RKO (cell line): ENCODE measurements at regions not wholly inside any gene's neighbourhood (a gene's known extent, or its start where the extent isn't known, plus 50 kb on each side); places are given as distances from the start of the nearest gene placed in this dataset.
"Not testable (repeated sequence)": the region's sequence is repeated elsewhere in the genome, so short reads cannot be mapped to it uniquely, and the experiment has no call there.

Experiments used
- DNase-seq: peaks from one replicate; pipeline ENCODE4 v3.0.0-alpha.2; 2016; ENCODE audit warnings: low spot score

DNA sequence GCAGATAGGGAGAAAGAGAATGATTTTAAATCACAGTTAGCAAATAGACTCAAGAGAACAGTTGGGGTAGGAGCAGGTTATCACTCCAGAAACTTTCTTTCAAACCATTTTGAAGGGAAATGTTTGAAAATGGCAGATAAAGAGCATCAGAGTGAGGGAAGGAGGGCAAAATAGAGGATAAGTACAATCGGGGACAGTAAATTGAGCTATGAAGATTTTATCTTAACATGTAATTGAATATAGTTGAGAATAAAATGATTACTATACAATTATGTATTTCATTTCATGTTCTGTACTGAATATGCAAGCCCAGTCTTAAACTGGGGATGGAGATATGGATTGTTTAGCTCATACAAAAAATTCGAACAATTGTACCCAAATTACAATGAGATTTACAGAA is 54.0 kb downstream of the MAP10 start:
- no peak for DNase-seq

DNA sequence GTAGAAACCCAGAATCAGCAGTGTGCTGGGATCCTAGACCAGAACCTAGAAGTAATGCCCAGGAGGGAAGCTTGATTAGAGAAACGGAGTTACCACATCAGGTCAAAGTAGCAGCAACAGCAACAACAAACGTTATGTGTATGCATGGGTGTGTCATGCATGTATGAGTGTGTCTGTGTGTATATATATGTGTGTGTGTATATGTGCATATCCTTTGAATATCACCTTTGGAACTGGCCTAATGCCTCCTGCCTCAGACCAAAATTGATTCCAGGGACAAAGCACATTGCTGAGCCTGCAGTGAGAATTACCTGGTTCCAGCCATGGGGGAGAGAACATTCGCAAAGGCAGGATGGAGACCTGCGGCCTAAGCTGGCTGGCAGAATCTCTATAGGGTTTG is 55.9 kb downstream of the MAP10 start:
- no peak for DNase-seq

DNA sequence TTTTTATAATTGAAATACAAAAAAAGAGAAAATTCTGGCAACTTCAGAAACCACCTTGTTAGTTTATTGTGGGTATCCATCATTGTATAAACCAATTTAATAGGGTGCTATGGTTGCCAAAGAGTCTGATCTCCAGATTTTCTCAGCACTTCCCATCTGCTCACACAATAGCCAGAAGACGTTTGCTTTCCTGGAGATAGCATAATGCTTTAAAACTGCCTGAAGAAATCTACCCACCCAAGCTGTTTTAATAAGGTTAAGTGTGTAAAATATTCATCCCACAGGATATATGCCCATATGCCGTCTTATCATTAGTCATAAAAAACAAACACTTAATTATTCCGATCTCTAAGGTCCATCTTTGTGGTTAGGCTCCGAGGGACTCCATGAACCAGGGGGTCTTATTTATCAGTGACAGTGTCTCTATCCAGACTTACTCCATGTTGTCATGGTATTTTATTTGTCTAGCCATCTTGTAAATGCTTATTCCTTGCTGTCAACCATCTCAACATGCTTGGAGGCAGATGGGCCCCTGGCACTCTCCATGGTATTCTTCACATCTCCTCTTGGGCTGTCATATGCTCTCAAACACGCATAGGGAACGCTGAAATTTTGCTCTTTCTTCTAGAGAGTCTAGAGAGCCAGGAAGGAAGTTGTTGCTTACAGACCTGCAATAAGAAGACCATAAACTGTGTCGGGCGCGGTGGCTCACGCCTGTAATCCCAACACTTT is 58.5 kb downstream of the MAP10 start:
- no peak for DNase-seq

DNA sequence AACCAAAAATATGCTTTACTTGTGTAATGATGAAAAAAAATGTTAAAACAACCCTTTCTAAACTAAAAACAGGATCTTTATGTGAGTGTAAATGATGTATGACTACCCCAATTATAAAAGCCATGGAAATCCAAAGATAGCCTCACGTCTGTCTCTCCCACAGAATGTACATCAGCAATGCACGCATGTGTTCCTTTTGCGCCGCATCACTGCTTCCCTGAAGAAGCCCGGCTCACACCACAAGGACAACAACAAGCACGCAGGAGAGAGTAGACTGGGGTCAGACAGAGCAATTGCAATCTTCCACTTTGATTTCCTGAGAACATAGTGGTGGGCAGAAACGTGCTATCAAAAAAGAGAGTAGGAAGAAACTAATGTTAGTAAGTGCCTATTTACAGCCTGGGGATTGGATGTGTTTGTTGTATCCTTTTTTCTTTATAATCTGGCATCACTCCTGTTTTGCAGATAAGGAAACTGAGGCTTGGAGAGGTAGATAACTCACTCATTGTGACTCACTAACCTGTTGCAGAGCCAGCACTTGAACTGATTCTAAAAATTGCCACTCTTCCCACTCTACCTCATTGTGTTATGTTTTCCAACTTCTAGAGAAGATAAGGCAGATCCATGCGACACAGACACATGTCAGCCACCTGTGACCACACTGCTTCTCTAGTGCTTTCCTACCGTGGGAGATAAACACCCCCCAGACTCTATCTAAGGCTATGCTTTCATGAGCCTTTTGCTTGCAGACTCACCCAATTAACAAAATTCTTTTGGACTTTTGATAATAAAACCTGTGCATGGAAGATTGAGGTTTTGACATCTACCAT is 60.1 kb downstream of the MAP10 start:
- DNase-seq = no peak

DNA sequence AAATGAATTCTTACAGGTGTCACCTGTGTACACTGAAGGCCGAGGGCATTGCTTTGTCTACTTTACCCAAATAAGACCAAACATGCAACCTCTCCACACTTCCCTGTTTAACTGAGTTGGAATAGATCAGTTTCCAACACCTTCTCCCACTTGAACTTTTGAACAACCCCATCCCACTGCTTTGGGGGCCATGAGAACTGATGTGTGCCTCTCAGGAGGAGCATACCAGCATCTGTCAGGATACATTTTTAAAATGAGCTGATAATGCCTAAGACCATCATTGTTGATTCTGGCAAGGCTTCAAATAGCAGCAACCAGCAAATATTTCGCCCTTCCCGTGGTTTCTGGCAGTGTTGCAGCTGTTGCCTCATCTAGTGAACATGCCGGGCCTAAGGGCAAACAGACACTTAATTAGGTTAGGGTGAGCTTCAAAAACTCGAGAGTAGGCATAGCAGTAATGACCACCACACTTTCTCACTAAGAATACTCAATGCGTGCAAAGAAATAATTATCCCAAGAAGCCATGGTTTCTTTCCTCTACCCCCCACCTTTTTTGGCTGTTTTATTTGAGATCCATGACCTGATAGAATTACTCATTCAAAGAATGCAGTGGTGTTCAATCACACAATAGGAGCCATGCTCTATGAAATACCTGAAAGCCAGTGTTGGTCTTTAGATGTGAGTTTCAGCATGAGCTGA is 63.7 kb downstream of the MAP10 start:
- no peak for DNase-seq

DNA sequence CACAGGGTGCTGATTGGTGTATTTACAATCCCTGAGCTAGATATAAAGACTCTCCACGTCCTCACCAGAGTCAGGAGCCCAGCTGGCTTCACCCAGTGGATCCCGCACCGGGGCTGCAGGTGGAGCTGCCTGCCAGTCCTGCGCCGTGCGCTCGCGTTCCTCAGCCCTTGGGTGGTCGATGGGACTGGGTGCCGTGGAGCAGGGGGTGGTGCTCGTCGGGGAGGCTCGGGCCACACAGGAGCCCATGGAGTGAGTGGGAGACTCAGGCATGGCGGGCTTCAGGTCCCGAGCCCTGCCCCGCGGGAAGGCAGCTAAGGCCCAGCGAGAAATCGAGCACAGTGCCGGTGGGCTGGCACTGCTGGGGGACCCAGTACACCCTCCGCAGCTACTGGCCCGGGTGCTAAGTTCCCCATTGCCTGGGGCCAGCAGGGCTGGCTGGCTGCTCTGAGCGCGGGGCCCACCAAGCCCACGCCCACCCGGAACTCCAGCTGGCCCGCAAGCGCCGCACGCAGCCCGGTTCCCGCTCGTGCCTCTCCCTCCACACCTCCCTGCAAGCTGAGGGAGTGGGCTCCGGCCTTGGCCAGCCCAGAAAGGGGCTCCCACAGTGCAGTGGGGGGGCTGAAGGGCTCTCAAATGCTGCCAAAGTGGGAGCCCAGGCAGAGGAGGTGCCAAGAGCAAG is 66.2 kb downstream of the MAP10 start:
- not testable (repeated sequence) for DNase-seq

DNA sequence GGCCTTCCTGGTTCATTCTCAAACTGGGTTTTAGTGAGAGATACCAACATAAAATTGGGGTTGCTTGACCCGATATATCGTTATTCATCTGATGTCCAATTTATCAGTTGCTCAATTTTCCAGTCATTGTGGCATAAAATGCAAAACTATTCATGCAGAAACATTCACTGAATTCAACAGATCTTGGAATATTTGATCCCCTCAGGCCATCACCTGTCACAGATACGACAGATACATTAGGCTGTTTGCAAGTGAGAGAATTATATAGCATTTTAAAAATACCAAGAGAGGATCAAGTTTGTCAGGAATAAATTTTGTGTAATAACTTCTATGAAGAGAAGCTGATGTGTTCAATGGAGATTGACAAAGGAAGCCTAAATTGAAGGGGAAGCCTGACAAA is 67.1 kb downstream of the MAP10 start:
- DNase-seq = no peak

DNA sequence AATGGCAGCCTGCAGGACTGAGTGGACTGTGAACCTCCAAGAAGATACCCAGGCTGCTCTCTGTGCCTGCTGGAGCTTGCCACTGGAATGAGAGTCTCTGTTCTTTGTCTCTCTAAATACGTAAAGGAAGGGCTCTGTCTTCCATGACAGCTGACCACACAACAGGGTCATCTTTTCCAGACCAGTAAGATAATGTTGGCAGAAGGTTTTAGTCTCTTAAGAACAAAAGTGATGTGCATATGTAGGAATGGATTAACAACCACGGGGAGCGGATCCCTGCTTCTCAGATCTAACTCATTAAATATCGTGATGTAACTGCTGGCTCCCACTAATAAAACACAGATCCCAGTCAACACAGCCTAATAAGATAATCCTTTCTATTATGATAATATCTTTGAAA is 67.5 kb downstream of the MAP10 start:
- no peak for DNase-seq

DNA sequence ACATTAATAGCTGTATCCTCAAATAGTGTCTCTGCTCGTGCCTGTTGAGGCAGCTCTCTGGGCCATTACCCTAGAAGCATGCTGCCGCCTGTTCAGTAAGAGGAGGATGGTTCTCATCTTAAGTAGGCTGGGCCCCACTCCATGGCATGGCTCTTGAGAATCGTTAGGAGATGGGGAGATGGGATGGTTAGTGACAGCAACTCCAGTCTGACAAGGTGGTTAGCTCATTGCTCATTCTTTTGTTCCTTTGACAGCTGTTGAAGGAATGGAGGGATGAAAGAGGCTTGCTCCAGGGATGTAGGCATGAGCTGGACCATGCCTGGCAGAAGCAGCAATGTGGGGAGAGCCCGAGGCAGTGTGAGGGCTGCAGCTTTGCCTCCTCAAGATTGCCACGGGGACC is 68.2 kb downstream of the MAP10 start:
- no peak for DNase-seq

DNA sequence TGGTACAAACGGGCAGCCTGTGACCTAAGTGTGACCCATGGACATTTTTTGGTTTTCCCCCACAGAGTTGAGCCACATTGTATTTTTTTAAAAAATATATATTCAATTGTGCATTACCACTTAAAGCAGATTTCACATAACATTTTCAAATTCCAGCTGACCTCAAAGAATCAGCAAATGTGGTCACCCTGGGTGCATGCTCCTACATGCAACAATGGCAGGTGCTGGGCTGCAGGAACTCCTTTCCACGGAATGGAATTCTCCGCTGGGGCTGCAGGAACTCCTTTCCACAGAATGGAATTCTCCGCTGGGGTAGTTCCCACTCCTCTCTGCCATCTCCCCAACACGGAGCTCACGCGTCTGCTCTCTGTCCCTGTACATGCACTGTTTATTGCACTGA is 68.7 kb downstream of the MAP10 start:
- DNase-seq = no peak

DNA sequence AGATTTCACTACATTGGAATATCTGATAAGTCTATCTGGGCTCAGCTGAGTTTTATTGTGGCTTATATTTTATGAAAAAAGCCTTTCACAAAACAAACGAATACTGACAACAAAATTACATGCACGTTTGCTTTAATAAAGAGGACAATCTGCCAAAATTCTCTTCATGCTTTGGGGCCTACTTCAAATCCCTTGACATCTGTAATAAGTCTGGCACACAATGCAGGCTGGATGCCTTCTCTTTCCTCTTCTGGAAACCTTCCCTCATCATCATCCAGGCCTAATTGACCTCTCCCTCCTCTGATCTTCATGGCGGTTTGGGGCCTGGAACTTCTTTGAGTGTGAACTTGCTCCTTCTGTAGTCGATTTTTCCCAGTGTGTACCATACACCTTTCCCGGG is 70.3 kb downstream of the MAP10 start:
- no peak for DNase-seq

DNA sequence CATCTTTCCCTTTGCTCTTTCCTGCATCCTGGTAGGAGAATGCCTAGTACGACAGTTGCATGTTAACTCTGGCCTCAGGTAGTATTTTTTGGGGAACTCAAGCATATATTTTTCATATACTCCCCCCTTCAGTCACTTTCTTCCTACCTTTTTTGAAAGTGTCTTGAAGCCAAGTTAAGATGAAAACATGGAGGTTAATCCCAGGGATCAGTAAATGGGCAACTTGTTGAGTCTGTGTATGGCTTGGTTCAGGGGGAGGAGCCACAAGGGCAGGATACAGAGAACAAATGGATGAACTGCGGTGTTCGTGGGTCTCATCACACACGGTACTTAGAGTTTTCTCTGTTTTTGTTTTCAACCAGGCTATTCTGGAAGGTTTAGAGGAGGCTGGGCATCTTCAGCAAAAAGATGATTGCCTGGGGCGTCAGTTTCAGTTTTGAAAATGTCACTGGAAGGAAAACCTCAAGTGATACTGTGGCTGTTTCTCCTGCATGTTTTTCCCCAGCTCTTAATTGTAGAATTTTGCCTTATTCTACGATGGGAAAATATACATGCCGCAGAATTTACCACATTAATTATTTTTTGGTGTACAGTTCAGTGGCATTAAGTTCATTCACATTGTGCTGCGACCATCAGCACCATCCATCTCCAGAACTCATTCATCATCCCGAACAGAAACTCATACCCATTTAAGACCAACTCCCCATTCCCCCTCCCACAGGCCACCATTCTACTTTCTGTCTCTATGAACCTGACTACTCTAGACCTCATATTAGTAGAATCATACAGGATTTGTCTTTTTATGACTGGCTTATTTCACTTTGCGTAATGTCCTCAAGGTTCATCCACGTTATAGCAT is 71.5 kb downstream of the MAP10 start:
- DNase-seq = no peak

DNA sequence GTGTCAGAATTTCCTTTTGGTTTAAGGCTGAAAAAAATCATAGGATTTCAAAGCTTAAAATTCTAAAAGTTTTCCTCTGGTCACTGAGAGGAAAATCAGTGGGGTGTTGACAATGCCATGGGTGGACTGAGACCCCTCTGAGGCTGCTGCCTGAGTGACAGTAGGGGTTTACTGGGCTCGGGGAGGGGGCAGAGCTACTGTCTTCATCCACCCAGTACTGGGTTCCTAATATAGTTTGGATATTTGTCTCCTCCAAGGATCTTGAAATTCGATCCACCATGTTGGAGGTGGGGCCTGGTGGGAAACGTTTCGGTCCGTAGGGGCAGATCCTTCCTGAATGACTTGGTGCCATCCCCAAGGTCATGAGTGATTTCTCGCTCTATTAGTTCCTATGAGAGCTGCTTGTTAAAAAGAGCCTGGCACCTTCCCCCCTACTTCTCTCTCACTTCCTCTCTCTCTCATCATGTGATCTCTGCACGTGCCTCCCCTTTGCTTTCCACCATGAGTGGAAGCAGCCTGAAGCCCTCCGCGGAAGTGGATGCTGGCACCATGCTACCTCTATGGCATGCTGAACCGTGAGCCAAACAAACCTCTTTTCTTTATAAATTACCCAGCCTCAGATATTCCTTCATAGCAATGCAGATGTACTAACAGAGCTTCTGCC is 72.3 kb downstream of the MAP10 start:
- no peak for DNase-seq

DNA sequence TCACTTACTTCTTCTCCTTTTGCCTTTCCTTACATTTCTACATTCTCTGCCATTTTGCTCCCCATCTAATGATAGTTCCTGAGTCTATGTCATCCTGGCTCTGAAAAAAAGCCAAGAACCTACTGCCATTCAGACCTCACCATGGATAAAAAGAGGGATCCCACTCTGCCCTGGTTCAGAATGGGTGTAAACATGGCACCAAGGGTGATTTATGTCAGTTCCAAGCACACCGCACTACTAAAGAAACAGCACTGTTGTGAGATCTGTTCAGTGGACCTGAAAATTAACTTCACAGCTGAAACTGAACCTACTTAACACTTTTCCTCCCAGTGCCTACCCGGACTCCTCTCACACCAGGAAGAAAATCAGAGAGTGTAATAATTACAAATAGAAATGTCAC is 72.3 kb upstream of the NTPCR start:
- no peak for DNase-seq

DNA sequence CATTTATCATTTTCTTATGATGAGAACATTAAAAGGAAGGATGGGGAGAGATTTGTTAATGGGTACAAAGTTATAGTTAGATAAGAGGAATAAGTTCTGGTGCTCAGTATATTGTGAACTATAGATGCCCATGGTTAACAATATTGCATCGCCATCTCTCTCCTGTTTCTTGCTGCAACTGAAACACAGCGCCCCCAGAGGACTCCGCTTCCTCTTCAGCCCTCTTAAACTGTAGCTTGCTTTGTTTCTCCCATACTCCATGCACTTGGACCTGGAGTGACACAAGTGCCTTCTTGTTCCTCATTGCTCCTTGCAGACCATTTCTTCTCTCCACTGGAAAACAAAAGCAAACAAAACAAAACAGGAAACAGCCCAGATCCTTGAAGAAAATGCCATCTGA is 70.1 kb upstream of the NTPCR start:
- peak; percentile 20 for DNase-seq

DNA sequence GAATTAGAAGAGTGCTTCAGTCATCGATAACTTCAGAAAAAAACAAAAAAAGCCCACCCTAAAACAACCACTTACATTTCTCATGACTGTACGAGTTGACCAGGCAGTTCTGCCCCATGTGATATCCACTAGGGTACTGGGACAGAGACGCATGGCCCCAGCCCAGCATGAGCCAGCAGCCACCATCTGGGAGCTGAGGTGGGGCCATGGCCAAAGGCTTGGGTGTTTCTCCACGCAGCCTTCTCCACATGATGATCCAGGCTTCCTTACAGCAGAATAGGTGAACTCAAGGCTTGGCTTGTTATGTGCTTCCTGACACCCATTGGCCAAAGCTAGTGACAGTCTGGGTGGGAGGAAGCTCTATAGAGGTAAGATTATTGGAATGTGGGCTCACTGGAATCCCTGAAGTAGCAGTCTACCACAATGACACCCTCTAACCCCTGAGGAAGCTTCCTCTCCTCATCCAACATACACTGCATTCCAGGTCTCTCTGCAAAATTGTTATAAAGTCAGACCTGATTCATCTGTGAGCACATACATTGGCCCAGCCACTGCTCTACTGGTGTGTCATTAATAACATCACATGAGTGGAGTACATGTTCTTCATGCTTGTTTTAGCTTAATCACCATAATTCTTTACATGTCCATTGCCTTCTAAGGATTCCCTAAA is 66.3 kb upstream of the NTPCR start:
- no peak for DNase-seq

DNA sequence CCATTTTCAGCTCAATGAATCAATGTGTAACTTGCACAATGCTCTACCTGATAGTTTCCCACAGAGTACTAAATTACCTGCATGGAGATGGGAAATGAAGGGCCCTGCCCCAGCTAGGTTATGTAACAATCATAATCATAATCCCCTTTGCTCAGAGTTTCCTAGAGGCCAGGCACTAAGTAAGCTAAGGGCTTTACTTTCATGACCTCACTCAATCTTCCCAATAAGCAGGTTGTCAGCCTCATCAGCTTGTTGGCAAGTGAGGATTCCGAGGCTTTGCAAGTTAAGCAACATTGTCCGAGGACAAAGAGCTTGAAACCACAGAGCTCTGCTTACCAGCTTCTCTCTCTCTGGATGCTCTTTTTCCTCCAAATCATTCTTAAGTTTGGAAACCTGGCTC is 64.1 kb upstream of the NTPCR start:
- DNase-seq = no peak

DNA sequence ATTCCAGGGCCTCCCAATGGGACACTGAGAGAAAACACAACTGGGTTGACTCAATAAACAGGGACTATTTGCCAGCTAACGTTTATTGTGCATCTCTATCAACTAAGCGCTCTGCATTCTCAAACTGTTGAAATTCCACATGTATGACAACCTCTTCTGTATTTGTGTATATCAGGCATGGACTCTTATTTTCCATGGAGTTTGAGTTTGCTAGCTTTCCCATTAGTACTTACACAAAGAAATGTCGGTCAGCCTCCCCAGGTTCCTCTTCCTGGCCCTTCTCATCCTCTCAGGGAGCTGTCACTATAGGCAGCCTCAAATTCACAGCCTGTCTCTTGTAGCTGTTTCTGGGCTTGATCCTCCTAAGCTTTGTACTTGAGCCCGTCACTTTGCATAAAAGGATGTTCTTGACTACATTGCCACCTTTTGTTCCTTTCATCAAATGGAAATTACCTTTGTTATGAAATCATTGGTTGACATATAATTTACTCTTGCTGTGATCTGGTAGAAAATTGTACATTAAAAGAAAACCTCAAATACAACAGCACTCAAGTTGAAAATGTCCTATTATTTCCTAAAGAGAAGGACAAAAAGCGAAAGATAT is 60.0 kb upstream of the NTPCR start:
- DNase-seq = no peak

DNA sequence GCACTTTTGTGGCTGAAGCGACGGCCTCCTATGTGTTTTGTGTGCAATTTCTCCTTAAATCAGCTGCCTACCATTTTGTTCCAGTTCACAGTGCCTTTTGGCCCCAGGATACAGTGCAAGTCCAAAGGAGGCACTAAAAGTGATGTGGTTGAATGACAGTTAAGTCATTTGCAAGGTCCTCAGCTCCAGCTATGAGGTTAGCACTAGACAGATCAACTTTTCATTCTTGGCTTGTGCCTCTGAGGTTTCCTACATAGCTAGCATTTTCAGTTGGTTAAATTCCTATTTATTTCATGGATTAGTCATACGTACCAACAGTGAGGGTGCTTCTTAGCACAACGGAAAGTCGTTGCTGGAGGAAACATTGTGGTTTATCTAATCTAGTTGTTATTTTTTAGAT is 59.3 kb upstream of the NTPCR start:
- DNase-seq = no peak
